Stimulated activated CD4-positive, alpha-beta T cell treated with anti-CD3 and anti-CD28 coated beads, Interleukin-1b, Interleukin-23, amount 100 ng/mL, for 48 hours (primary cell): ENCODE measurements at regions not wholly inside any gene's neighbourhood (a gene's known extent, or its start where the extent isn't known, plus 50 kb on each side); places are given as distances from the start of the nearest gene placed in this dataset.
"Not testable (repeated sequence)": the region's sequence is repeated elsewhere in the genome, so short reads cannot be mapped to it uniquely, and the experiment has no call there.

Source experiments
- DNase-seq: peaks from one replicate; pipeline ENCODE4 v3.0.0-alpha.2; 2020

DNA sequence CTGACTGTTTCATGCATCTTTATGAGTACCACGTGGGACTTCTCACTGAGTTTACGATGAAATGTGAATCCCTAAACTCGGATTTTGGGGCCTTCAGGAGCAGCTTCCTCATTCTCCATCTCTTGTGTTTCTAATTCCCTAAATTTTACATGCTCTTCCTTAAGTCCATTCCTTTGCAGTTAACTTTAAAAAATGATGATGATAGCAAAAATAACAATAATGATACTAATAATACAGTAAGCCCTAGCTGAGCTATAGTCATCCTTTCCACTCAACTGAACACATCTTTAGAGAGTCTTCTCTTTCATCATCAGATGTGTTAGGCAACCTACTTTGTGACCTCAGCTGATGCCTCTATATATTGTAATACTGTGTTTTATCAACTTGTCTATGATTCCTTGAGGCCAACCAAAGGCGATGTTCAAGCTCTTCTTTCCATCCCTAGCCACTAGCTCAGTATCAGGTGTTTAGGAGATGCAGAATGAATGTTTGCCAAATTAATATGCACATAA lies 1196.4 kb downstream of the VRK1 start:
- no peak for DNase-seq

- peak; percentile 40 for DNase-seq
Measured at GRCh38 chr14:97994020-97994531, 1196.9 kb downstream of the VRK1 start.

DNA sequence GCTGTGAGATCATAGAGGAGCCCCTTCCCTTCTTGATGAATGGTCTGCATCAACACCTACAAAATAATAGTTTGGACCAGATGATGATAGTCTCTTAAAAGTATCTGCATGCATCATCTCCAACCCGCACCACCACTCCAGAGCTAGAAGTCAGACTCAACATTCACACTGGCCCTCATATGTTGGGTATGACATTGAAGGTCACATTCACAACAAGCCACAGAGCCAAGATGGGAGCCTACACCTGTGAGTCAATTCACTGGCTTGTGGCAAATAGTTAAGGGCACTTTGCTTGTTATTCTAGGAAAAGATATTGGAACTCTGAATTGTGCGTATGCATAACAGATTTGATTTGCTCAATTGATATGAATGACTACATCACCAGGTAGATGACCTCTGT lies 1197.9 kb downstream of the VRK1 start:
- peak; percentile 20 for DNase-seq

GRCh38 chr14:97995531-97995930 lies 1198.3 kb downstream of the VRK1 start:
- no peak for DNase-seq

DNA sequence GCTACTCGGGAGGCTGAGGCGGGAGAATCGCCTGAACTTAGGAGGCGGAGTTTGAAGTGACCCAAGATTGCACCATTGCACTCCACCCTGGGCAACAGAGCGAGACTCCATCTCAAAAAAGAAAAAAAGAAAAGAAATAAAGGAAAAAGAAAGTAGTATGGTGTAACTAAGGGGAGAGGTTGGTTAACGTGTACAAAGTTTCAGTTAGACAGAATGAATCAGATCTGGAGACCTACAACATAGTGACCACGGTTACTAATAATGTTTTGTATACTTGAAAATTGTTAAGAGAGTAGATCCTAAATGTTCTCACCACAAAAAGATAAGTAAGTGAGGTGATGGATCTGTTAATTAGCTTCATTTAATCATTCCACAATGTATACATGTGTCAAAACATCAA lies 1208.8 kb downstream of the VRK1 start:
- DNase-seq = no peak

DNA sequence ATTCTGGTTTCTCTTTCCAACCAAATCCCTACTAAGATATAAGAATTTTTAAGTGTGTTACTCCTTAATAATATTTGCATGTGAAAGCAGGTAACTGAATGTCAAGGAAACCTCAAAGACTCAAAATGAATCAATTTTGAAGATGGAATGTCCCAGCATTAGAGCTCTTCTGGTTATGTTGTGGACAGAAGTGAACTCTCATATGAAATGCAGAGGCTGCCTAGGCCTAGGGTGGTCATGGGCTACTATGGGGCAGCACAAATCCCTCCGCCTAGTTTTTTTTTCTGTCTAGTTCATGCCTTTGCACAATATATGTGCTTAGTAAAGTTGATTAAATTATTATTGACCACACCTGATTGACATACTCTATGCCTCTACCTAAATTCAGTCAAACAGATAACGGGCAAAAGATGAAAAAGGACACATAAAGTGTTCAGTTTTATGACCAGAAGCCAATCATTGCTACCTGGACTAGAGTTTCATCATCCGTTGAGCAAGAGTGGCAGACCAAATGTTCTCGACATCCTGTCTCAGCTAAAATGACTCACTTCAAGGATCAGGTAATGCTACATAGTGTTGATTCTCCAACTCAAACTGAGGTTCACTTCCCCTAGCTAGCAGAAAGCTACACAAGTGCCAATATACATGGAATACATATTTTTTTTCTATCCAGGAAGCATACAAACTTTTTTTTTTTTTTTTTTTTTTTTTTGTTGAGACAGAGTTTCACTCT lies 1211.4 kb downstream of the VRK1 start:
- DNase-seq = no peak

GRCh38 chr14:98009177-98009576 lies 1212.0 kb downstream of the VRK1 start:
- not testable (repeated sequence) for DNase-seq

GRCh38 chr14:98010784-98011183 lies 1213.6 kb downstream of the VRK1 start:
- no peak for DNase-seq

DNA sequence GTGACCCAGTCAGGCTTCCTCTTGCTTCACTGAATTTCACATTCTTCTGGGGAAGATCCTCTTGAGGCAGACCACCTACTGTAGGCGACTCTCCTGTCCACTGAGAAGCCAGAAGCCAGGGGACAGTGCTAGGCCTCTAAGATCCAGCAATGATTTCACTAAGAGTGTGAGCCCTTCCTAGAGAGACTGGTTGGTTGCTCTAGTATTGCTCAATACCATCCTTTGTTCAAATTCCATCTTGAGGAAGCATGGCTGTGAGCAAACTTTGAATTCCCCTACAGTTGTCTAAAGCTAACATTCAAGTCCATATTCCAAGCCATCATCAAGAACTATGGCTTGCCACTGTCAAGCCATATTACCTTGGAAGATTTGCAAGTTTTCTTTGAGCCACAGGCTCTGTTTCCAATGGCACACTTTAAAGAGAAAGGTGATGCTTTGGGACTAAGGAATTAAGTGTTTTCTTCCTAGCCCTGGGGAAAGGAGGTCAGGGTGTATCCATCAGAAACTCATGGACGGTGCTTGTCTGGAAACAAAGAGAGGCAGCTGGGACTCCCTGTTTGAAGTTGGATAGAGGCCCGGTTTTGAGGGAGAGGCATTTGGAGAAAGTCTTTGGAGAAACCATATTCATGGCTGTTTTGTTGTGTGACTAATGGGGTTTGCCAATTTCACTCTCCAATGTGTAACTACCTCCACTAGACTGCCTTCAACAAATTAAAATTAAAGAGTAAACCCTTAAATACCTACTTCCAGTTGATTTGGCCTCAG lies 1217.9 kb downstream of the VRK1 start:
- DNase-seq = no peak

- no peak for DNase-seq
Measured at GRCh38 chr14:98015921-98016320, 1218.7 kb downstream of the VRK1 start.

- DNase-seq = no peak
Measured at GRCh38 chr14:98018628-98019027, 1221.4 kb downstream of the VRK1 start.

GRCh38 chr14:98022541-98023520 lies 1225.6 kb downstream of the VRK1 start:
- no peak for DNase-seq

- no peak for DNase-seq
Measured at GRCh38 chr14:98028162-98028561, 1231.0 kb downstream of the VRK1 start.

GRCh38 chr14:98035396-98035795 lies 1236.6 kb downstream of the BCL11B start:
- DNase-seq = no peak

DNA sequence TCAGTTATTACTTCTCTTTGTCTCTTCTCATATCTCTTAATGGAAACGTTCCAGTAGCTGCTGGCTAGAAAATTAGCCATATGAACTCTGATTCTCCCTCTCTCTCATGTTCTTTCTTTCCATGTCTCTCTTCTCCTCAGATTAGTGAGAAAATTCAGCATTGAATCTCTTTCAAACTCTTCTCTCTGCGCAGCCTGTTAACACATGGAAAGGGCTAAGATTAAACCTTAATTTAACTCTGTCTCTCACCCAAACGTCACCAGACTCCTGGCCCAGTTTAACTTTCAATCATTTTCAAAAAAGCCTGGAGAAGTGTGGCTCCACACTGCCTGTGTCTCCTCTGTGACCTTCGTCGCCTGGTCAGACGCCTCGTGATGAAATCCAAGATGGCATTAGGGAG lies 1234.2 kb downstream of the BCL11B start:
- no peak for DNase-seq

DNA sequence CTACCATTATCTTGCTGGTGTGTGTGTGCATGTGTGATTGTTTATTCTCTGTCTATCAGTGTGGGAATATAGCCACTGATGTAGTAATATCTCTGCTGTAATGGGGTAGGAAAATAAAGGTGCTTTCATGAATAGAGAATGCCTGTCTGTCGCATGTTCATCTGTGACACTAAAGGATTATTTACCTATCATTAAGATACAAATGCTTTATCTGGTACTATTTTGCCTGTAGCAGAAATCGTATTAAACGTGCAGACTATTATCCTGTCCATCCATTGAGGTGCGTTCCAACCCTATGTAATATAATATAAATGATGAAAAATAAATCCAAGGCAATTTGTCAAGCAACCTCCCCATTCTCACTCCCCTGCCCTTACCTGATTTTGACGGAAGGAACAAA lies 1215.1 kb downstream of the BCL11B start:
- DNase-seq = no peak

DNA sequence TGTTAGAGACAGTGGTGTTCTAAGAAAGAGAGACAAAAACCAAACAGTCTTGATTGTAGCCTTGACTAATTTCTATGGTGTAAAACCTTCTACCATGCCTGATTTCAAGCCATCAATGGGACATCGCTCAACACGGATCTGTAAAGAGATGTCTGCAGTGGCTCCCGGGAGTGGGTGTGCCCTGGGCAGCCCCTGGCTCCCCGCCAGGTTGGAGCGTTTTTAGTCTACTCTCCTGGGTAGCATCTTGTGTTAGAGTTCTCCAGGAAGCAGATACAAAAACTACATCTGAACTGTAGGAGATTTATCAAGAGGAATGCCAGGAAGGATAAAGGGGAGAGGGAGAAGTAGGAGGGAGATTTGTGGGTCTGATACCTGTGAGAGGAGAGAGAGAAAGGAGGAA lies 1212.9 kb downstream of the BCL11B start:
- DNase-seq = no peak

DNA sequence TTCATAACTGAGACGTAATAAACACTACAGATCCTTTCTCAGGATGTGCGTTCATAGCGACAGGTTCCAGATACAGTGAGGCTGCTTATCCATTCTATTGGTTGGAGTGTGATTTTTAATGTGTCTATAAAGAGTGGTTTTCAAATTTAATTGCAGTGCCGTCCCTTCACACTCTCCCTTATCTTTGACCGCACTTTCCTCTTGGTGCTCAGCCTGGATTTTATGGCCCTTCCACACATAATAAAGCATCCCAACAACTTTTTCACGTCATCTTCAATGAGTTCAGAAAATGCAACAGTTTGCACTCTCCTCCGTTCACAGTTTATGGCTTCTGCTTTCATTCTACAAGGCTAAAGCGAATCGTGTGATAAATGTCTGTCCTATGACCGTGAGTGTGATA lies 1209.9 kb downstream of the BCL11B start:
- DNase-seq = no peak

DNA sequence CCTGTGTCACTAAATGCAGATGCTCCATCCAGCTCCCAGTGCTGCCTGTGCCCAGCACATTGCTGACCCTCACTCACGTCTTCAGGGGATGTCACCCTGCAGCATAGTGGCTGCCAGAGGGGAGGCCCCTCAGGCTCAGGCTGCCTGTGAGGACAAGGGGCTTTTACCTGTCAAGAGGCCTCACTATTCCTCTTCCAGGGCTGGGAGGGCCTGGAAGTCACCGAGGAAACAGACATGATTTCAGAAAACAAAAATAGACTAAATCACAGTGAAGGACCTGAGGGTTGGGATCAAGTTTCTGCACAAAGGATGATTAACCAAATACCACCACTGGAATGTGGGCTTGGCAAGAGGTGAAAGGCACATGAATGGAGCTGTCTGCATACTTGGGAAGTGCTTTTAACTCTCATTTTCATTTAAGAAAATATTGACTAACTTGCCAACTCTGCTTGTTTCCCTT lies 1202.3 kb downstream of the BCL11B start:
- DNase-seq = no peak

DNA sequence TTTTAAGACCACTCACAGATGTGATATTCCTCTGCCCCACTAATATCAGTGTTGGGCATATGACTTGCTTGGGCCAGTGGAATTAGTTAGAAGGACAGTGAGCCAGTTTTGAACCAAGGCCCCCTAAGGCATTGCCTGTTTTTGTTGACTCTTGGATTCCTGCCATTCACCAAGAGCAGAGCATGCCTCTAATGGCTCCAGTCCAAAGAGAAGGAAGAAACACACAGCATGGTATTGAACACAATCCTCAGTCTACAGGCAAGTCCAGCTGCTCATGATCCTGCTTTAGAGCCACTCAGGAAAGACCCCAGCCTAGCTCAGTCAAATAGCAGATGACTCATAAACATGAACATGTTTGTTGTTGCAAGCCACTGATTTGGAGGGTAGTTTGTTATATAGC lies 1201.5 kb downstream of the BCL11B start:
- DNase-seq = no peak

DNA sequence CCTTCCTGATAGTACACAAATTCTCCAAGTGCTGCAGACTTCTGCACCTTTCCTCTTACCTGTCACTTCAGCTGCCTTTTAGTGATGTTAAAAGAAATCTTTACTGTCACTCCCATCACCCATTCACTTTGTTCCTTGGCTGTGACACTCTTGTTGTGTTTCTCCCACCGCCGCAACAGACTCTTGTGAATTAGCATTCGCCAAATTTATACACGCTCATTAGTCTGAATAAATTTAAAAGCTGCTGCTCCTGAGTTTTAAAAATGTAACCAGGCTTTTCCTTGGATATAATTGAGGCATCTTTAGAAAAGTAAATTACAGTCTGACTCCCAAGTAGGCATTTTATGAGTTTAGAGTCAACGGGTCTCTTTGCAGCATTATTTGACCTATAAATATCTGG lies 1197.9 kb downstream of the BCL11B start:
- no peak for DNase-seq

DNA sequence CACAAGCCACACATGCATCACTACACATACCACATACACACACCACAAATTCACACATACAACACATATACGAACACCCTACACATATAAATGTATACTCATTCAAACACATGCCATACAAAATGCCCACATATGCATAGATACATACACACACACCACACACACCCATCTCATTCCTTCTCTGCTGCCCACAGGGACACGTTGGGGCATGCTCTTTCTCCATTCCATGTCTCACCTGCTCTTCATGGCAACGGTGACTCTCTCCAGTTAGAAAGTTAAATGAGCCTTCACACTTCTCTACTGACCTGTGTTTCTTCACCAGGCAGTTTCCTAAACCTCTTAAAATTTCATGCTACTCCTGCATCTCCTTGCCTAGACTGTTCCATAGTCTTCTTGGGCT lies 1194.8 kb downstream of the BCL11B start:
- no peak for DNase-seq

- no peak for DNase-seq
Measured at GRCh38 chr14:98082833-98083232, 1189.2 kb downstream of the BCL11B start.
